HS-5 (cell line): ENCODE measurements at regions not wholly inside any gene's neighbourhood (a gene's known extent, or its start where the extent isn't known, plus 50 kb on each side); places are given as distances from the start of the nearest gene placed in this dataset.
"Not testable (repeated sequence)": the region's sequence is repeated elsewhere in the genome, so short reads cannot be mapped to it uniquely, and the experiment has no call there.

ENCODE experiments used
- DNase-seq: peaks from one replicate; pipeline ENCODE4 v3.0.0-alpha.2; 2012; ENCODE audit warnings: low read depth

DNA sequence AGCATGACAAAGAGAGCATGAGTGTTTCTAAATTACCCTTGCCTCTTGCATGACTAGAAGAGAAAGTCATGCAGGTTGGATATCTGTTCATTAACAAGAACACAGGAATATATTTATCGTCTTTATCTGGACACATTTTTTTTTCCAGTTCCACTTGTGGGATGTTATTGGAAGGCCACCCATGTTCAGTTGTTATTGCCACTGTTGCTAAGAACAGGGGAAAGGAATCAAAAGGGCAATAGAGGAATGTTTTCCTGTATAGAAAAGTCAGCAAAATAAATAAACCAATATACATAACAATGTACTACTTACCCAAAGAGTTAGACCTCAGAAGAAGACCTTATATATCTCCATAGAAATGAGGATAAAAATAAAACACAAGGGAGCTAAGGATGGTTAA lies 270.1 kb downstream of the QDPR start:
- DNase-seq = no peak

DNA sequence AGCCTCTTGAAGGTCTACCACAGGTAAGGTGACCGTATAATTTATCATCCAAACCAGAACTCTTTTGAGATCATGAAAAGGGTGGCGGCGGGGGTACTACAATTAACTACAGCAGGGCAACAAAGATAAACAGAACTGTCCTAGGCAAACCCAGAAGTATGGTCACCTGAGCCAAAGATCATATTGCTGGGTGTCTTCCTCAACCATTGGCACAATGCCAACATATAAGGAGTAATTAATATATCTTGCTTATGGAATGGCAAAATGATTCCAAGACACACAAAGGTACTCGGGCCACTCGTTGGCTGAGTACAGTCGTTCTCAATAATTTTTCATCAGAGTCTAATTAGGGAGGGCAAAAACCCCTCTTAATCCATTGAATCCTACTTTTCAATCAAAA lies 273.3 kb downstream of the QDPR start:
- DNase-seq = no peak

DNA sequence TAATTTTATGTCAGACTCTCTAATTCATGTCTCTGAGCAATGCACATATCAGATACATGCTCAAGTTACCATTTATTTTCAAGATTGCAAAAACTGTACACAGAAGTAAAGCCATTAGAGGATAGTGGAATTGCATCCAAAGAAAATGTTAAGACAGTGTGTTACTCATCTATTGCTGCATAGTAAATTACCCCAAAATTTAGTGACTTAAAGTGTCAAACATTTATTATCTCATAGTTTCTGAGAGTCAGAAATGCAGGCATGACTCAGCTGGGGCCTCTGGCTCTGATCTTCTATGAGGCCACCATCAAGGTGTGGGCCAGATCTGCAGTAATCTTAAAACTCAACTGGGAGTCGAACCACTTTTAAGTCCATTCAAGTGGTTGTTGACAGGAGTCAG lies 275.2 kb downstream of the QDPR start:
- peak; percentile 26 for DNase-seq

DNA sequence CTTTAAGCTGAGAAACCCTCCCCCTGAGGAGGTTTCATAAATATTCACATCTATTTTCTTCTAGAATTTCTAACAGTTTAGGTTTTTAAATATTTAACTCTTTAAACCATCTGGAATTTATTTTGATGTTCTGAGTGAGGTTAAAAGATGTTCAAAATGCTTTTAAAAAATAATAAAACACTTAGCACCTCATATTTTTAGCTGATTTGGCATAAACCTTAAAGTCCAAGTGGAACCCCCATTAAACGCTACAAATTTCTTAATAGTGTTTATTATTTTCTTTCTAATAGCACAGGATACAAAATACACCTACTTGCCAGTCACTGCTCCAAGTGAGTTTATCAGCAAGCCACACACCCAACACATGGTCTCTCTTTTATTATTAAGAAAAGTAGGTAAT lies 277.2 kb downstream of the QDPR start:
- DNase-seq = no peak

DNA sequence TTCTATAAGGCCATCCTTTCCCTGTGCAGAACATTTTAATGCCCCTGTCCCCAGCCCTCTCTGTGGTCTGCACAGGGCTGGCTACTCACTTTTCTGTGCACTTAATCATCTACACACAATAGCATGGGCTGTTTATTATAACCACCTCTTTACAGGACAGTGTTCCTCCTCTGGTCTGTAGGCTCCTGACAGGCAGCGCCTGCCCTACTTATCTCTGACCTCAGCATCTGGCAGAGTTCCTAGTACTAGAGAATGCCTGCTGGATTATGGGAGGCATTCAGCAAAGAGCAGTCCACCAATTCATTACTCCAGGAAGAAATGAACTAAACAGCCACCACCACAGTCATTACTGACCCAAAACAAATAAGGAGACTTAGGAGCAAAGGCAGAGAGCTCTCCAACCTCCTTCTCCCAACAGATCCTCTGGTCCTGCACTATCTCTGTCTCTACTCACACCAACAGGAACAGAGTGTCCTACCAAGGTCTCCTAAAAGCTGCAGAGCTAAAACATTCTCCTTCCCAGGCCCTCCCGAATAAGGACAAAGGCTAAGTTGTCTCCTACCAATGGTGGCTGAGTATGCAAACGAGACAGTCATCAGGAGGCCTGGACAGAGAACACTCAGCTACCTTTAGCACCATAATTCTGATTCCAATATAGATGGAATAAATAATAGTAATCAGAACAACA lies 279.2 kb downstream of the QDPR start:
- no peak for DNase-seq

DNA sequence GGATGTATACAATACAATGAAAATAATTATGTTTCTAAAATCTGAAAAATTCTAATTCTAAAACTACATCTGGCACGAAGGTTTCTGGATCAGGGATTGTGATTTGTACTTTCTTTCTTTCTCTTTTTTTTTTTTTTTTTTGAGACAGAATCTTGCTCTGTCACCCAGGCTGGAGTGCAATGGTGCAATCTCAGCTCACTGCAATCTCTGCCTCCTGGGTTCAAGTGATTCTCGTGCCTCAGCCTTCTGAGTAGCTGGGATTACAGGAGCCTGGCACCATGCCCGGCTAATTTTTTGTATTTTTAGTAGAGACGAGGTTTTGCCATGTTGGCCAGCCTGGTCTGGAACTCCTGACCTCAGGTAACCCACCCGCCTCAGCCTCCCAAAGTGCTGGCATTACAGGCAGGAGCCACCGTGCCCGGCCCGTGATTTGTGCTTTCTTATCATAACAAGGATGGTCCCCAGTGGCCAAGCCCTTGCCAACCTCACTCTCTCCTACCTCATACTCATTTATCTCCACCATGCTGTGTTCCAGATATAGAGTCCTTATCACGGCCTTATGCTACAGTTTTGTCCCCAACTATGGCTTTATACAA lies 279.9 kb downstream of the QDPR start:
- not testable (repeated sequence) for DNase-seq

DNA sequence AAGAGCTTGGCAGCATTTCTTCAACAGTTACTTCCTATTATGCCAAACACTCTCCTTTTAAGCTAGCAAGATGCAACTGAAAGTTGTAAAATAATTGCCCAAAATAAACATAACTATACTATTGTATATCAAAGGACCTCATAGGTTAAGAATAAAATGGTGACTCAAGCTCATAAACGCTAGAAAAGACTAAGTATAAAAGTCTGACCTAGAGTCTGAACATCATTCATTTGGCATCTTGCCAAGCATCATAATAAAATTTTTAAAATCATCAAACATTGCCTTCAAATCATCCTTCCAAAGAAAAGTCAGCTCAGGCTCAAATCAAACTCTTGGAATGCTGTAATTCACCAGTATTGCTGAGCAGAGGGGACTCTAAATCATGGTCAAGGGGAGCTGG lies 281.2 kb downstream of the QDPR start:
- no peak for DNase-seq

DNA sequence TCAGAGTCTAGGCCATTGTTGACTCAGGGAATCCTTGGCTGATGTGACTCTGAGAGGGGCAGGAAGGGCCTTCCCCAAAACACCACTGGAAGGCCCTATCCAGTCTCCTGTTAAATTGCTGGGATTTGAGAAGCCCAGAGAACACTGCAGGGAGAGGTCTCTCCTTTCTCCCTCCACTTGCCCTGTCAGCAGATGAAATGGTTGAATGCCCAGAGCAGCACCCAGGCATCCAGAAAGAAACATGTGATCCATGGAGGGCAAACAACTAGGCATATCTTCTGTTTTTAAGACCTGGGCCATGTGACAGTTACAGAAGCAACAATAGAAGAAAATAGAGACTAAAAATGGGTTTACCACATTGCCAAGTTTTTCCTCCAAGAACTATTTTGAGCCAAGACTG lies 291.1 kb downstream of the QDPR start:
- no peak for DNase-seq

DNA sequence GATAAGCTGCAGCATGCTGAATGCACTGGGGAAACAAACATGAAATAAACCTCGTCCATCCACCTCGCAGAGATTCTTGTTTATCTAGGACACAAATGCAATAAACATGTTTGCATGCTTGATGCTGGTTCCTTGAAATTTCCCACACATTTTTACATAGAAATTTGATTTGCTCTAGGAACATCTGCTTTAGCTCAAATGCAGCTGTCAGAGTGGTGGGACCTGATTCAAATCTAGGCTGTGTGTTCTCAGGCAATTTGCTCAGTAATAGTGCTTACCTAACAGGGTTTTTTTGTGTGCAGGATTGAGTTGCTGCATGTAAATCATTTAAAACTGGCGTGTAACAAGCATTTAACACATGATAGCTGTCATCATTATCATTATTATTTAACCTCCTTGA lies 293.1 kb downstream of the QDPR start:
- DNase-seq = no peak

DNA sequence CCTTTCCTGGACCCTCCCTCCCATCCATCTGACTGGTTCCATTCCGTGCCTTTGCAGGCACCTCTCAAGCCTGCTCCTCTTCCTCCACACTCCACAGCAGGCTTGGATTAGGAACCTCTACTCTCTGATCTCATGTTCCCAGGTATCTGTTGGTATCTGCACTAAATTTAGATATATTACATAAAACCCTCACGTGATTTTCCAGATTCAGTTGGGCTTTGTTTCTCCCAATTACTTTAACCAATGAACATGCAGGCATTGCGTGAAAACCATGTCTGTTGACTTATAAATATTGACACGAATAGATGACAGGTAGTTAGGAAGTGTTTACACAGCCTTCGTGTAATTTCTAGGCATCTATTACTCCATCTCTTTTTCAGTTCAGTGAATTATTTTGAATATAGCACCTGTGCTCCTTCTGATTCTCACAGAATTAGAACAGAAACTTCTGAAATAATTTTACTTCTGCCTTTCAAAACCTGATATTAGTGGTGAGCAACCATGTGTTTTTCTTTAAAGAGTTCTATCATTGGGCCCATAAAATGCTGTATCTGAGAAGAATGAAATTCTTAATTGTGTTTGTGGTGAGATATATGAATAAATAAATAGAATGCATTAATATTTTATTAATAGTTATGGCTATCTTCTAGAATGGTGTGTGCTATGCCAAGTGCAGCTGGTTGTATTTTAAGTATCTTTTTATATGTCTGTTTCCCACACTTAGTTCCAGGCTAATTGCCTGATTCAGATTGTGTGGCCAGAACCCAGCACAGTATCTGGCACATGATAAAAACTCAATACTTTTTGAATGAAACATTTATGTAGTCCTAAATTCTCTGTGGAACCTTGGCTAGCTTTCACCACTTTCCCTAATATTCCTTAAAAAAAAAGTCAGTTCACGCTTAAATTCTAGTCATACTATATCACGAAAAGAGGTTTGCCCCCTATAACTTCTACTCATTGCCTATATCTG lies 304.8 kb downstream of the QDPR start:
- DNase-seq = no peak

DNA sequence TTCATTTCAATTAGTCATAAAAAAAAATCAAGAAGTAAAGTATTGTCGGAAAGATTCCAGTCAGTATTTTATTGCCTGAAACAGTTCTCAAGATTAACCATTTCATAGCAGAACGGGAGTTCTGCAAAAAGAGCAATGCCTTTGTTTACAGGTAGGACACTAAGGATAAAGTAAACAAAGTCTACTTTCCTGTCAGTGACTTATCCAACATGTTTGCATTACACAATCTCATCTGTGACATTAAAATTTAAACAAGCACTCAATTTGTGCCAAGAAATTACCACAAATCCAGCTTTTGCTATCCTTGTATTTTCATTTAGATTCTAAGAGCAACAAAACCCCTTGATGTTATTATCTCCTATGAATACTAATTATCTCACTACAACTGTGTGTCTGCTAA lies 306.5 kb upstream of the LDB2 start:
- no peak for DNase-seq

DNA sequence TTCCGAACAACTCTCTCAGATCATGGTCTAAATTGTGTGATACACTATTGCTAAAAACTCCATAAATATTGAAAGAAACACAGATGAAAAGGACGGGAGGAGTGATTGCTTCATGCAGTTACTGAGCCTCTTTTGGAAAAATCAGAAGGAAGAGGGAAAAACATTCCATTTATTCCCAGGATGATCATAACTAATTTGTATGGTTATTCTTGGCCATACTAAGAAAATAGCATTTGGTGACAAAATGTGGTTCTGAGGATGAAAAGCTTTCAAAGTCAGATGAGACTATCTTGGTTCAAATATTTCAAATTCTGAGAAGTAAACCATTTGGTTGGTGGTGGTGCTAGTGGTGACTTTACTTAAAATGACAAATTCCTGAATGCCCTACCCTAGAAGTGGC lies 305.4 kb upstream of the LDB2 start:
- no peak for DNase-seq

DNA sequence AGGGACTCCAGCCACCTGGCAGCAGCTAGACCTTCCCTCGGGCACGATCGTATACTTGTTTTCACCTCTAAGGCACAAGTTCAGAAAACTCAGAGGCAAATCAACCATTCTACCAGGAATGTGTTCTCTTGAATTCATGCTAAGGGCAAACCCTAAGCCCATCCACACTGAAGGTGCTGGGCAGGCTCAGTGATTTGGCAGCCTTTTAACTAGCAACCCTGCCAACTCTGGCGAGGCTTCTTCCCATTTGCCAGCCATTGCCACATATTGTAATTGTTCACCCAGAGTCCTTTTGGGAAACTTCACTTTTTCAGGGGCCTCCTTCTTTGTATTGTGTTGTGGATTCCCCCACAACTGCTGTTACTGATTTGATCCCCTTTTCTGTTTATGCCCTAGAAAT lies 298.6 kb upstream of the LDB2 start:
- no peak for DNase-seq

DNA sequence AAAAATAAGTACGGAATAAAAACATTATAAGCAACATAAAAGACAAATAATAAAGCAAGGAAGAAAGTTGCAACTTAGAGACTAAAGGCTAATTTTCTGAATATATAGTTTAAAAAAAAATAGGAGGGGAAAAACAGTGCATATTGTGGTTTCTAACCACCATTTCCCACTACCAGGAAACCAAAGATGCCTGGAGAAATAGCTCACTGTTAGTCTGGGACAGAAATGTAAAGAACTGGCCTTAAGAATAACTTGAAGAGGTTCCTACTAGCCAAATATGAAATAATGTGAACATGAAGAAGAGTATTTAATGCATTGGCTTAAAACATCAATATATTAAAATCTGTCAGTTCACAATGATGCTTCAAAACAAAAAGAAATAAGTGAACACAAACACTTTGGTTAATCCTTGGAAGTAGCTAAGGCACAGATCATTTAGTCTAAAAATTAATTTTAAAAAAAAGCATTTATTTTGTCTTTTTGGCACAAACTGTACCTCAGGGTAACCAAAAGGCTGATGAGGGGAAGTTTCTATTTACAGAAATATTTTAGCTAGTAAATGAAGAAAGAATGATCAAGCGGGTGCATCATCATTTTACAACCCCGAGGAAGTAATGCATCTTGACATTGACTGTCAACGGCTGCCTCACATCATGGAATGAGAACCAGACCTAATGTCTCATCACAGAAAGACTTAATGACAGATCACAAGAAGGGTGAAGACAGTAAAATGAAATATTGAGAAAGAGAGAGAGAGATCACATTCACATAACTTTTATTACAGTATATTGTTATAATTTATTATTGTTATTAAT lies 297.2 kb upstream of the LDB2 start:
- no peak for DNase-seq

DNA sequence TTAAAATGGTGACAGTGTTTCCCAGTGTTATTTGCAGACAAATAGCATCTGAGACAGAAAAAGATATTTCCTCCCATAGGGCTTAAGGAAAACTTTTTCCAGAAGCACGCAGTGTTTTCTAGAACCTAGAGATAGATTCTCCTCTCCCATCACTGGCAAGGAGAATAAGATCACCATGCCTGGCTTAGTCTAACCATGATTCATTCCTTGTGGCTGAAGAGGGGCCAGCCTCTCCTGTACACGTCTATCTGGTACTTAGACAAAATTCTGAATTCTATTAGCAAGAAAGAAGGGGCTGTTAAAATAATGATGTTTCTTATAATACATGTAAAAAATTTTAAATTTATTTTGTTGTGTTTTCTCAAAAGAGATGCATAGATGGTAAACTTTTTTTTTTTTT lies 296.1 kb upstream of the LDB2 start:
- DNase-seq = no peak

DNA sequence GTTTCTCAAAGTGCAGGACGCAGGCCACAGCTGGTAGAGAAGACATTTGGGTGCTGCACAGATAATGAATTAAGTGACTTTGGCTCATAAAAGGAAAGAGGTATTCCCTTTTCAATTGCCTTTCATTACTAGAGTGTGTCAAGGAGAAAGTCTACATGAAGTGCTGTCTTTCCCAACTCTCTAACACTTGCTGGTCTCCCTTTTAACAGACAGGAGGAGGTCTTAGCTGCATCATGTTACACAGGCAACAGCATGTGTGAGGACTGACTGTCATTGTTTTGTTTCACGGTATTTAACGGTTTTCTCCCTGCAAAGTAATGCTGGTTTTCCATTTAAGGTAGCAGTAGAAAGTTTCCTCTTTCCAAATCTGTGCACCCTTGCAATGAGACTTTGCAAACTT lies 291.3 kb upstream of the LDB2 start:
- no peak for DNase-seq

DNA sequence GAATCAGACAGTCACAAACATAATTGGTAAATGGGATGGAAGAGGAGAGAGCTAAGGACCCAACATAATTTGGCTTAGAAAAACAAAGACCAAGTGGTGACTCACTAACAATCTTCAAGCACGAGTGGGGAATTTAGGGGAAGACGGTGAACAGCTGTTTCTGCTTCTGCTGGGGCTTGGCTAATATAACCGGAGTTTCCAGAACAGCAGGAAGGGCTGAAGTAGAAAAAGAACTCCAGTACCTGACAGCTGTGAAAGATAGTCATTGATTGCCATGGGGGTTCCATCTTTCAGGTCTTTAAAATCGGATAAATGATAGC lies 290.9 kb upstream of the LDB2 start:
- DNase-seq = peak; percentile 4

DNA sequence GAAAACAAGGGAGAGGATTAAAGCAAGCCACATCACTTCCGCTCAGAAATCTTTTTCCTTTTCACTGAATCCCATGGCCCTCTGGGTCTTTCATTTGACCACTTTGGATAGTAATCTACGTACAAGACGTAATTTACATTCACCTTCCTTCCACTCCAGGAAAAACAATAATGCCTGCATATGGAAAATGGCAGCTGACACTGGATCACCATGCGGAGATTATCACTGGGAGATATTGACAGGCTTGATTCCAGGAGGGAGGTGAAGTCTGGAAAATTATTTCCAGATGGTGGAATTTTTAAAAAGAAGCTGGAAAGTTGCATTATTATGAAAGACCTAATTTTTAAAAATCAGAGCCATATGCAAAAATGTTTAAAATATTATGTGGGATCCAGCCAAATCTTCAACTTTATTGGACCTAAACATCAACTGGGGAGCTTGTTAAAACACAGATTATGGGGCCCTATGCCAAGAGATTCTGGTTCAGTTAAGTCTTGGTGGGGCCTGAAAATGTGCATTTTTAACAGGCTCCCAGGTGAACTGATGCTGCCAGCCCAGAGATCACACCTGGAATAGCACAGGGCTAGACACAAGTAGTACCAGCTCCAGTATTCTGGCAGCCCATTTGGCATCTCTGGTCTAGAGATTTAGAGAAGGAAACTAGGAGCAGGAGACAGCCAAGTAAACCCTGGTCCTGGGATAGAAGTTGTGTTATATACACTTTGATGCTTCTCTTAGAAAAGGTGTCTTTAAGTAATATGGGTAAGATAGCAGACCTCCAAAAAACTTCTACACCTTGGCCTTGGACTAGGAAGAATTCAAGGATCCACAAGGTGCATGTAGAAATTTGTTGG lies 290.3 kb upstream of the LDB2 start:
- DNase-seq = no peak

DNA sequence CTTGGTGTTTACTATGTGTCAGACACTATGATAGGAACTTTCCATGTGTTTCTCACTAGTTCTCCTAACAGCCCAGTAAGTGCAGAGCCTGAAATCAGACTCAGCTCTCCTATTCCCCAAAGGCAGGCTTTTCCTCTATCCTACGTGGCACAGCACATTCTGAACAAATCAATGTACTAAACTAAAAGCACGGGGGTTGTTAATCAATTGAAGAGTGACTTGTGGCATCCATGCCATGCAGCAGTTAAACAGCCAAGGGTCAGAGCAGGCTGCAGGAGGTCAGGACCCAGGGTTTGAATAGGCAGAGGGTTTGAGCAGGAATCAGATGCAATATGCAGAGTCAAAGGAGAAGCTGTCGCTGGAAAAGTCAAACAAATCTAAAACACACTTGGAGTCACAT lies 289.7 kb upstream of the LDB2 start:
- DNase-seq = no peak

DNA sequence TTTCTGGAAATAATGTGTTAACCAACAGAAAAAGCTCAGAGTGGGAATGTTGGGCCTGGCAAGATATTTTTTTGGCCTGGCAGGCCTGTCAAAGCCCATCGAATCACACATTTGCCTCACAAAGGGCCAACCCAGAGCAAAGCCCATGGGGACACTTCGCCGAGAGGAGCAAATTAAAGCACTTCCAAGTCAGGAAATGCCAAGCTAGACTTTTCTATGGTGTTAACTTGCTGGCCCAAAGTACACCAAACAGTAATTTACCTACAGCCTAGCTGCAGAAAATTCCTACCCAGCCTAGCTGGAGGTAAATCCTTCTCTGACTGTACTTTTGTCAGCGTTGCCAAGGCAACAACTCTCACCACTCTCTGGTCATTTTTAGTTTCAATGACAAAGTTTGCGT lies 288.6 kb upstream of the LDB2 start:
- no peak for DNase-seq

DNA sequence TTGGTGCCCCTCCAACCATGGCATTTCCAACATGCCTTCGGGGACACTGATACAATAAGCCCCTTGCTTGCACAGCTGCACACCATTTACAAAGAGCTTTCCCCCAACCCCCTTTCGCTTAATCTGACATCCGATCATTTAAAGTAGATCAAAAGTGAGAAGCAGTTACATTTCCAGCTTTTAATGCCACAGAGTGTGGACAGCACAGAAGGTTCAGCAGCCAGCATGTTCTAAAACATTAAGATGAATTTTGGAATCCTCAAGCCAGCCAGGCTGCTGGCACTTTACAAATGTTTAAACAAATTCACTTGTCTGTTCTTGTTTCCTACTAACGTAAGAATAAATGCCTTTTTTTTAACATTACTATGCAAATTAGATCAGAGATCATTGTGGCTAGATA lies 284.4 kb upstream of the LDB2 start:
- DNase-seq = no peak

DNA sequence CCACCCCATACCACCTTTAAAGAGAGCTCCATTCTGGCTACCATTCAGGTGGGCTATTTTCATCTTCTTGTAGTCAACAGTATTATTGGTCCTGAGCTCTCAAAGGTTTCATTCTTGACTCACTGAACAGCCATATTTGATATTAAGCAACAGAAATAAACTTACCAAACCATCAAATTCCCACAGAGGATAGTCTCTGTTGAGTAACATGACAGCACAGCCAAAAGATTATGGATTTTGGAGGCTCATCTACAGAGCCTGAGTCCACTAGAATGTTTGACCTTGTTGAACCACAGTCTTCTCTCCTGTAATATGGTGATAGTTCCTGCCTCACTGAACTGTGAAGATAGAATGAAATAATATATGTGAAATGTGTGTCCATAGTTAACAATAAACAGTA lies 276.3 kb upstream of the LDB2 start:
- DNase-seq = no peak
